ENCODE measurements at regions not wholly inside any gene's neighbourhood (a gene's known extent, or its start where the extent isn't known, plus 50 kb on each side); places are given as distances from the start of the nearest gene placed in this dataset.

GRCh38 chr11:116217006-116217405 is 555.8 kb downstream of the BUD13 start:
- peak; percentile 88 for TF ChIP-seq CTCF (IDR thresholded peaks at IDR 0.05)
- no peak for TF ChIP-seq ZFX (IDR thresholded peaks at IDR 0.05; ENCODE audit: borderline replicate concordance)

All from 22Rv1 (cell line).